Mucosa of gallbladder (tissue), 1 donor: ENCODE measurements at regions not wholly inside any gene's neighbourhood (a gene's known extent, or its start where the extent isn't known, plus 50 kb on each side); places are given as distances from the start of the nearest gene placed in this dataset.
"Not testable (repeated sequence)": the region's sequence is repeated elsewhere in the genome, so short reads cannot be mapped to it uniquely, and the experiment has no call there.

Source experiments
- DNase-seq: peaks from one replicate; pipeline ENCODE4 v3.0.0-alpha.2; 2020; ENCODE audit warnings: low spot score
- donor health status: DM: no; HTN: no; CAD: no.

- DNase-seq, result peak; percentile 2
Observed at GRCh38 chr14:104398656-104399055, 180.9 kb upstream of the C14orf180 start.

GRCh38 chr14:104399432-104400155, 180.0 kb upstream of the C14orf180 start:
- DNase-seq, result peak; percentile 8

- peak; percentile 5 for DNase-seq
Observed at GRCh38 chr14:104400355-104400754, 179.2 kb upstream of the C14orf180 start.

- peak; percentile 5 for DNase-seq
Observed at GRCh38 chr14:104401785-104402184, 177.8 kb upstream of the C14orf180 start.

- DNase-seq, result not testable (repeated sequence)
Observed at GRCh38 chr14:104402303-104402702, 177.3 kb upstream of the C14orf180 start.

GRCh38 chr14:104403421-104404220, 175.9 kb upstream of the C14orf180 start:
- peak; percentile 8 for DNase-seq

GRCh38 chr14:104404922-104405321, 174.6 kb upstream of the C14orf180 start:
- DNase-seq, result no peak

GRCh38 chr14:104405360-104406226, 174.0 kb upstream of the C14orf180 start:
- DNase-seq, result peak; percentile 7

- no peak for DNase-seq
Observed at GRCh38 chr14:104406831-104407230, 172.7 kb upstream of the C14orf180 start.

GRCh38 chr14:104416383-104416782, 163.2 kb upstream of the C14orf180 start:
- no peak for DNase-seq

- DNase-seq, result no peak
Observed at GRCh38 chr14:104419865-104420505, 159.6 kb upstream of the C14orf180 start.

- DNase-seq, result not testable (repeated sequence)
Observed at GRCh38 chr14:104420523-104420922, 159.0 kb upstream of the C14orf180 start.

GRCh38 chr14:104420990-104421389, 158.6 kb upstream of the C14orf180 start:
- DNase-seq, result no peak

GRCh38 chr14:104421401-104421821, 158.2 kb upstream of the C14orf180 start:
- no peak for DNase-seq

- no peak for DNase-seq
Observed at GRCh38 chr14:104421892-104422828, 157.4 kb upstream of the C14orf180 start.

GRCh38 chr14:104422837-104423681, 156.5 kb upstream of the C14orf180 start:
- peak; percentile 6 for DNase-seq

- DNase-seq, result no peak
Observed at GRCh38 chr14:104423701-104424405, 155.7 kb upstream of the C14orf180 start.

- DNase-seq, result no peak
Observed at GRCh38 chr14:104424406-104425072, 155.0 kb upstream of the C14orf180 start.
